PC-9 (cell line): ENCODE measurements at regions not wholly inside any gene's neighbourhood (a gene's known extent, or its start where the extent isn't known, plus 50 kb on each side); places are given as distances from the start of the nearest gene placed in this dataset.

Experiments used
- BruUV-seq: library from RNA; stranded (reverse); fragments of 400-500 nt; replicated peaks from 2 replicates; lab custom pipeline; 2021; lab: Mats Ljungman, UMichigan
- CTCF ChIA-PET: fragments of 300-600 bp; sonication (Branson Sonifier 250); formaldehyde crosslinking; loops from one replicate; lab custom pipeline; 2022; ENCODE audit warnings: antibody characterized with exemption; lab: Charles Lee
- POLR2A ChIA-PET: fragments of 300-600 bp; sonication (Branson Sonifier 250); formaldehyde crosslinking; loops from one replicate; lab custom pipeline; 2022; ENCODE audit warnings: antibody characterized with exemption; ENCODE audit not compliant: unreplicated experiment; lab: Charles Lee
- DNase-seq, 2 experiments: peaks; one replicate each; pipeline versions ENCODE4 v3.0.0 to v3.0.0-alpha.2; 2015 to 2022; ENCODE audit warnings: mixed read lengths in 1 of 2
- H2AFZ ChIP-seq: fragments of 200-600 bp; sonication (generic); 2 replicates; pipeline ENCODE4 v1.8.1; 2017; ENCODE audit warnings: antibody characterized with exemption
- H3F3A ChIP-seq: fragments of 200-600 bp; sonication (generic); 2 replicates; pipeline ENCODE4 v1.8.1; 2017; ENCODE audit warnings: antibody characterized with exemption, mild to moderate bottlenecking, low read depth; ENCODE audit not compliant: insufficient read depth
- H3K27ac ChIP-seq: fragments of 200-600 bp; sonication (generic); 2 replicates; pipeline ENCODE4 v1.6.1; 2016; ENCODE audit warnings: mixed run types
- H3K27me3 ChIP-seq: fragments of 200-600 bp; sonication (generic); 2 replicates; pipeline ENCODE4 v1.6.1; 2016; ENCODE audit warnings: low read depth, mixed run types; ENCODE audit not compliant: insufficient read depth
- H3K36me3 ChIP-seq: fragments of 200-600 bp; sonication (generic); 2 replicates; pipeline ENCODE4 v1.6.1; 2016; ENCODE audit warnings: low read depth, mixed run types
- H3K4me1 ChIP-seq: fragments of 200-600 bp; sonication (generic); replicated peaks from 2 replicates; pipeline ENCODE4 v1.6.1; 2016; ENCODE audit warnings: mixed run types; ENCODE audit not compliant: insufficient read depth
- H3K4me2 ChIP-seq: fragments of 200-600 bp; sonication (generic); 2 replicates; pipeline ENCODE4 v1.6.1; 2017; ENCODE audit warnings: mixed run types
- H3K4me3 ChIP-seq: fragments of 200-600 bp; sonication (generic); 2 replicates; pipeline ENCODE4 v1.6.1; 2016; ENCODE audit warnings: mixed run types
- H3K79me2 ChIP-seq: fragments of 200-600 bp; sonication (generic); 2 replicates; pipeline ENCODE4 v1.6.1; 2017; ENCODE audit warnings: low read depth, mixed run types
- H3K9me2 ChIP-seq: fragments of 200-600 bp; sonication (generic); 2 replicates; pipeline ENCODE4 v1.8.1; 2017; ENCODE audit warnings: mild to moderate bottlenecking; ENCODE audit not compliant: insufficient read depth
- H3K9me3 ChIP-seq: fragments of 200-600 bp; sonication (generic); 2 replicates; pipeline ENCODE4 v1.8.1; 2016; ENCODE audit warnings: low read depth; ENCODE audit not compliant: insufficient read depth
- H4K20me1 ChIP-seq: fragments of 200-600 bp; sonication (generic); 2 replicates; pipeline ENCODE4 v1.8.1; 2017; ENCODE audit not compliant: insufficient read depth
- CTCF ChIP-seq: fragments of 200-600 bp; sonication (generic); conservative IDR thresholded peaks from 2 replicates; pipeline ENCODE4 v1.6.1; 2017; ENCODE audit warnings: mixed run types, antibody characterized with exemption, mild to moderate bottlenecking, moderate library complexity
- EZH2 ChIP-seq: fragments of 200-600 bp; sonication (generic); IDR thresholded peaks from 2 replicates; pipeline ENCODE4 v1.8.0; 2017; ENCODE audit warnings: antibody characterized with exemption, low read depth
- intact Hi-C: fragments of 100-400 bp; cut with micrococcal nuclease; formaldehyde crosslinking; loops from one replicate; pipeline ENCODE4 v1.10.0; 2022; ENCODE audit not compliant: unreplicated experiment

- no peak overlapping the region for H2AFZ ChIP-seq
- no peak overlapping the region for H3K4me3 ChIP-seq
- no peaks in the 10 kb centered on the region for H3K4me1 ChIP-seq
- CTCF ChIA-PET = no interaction called here
- no peaks in the 10 kb centered on the region for H3K36me3 ChIP-seq
- no peaks in the 10 kb centered on the region for H4K20me1 ChIP-seq
- intact Hi-C loops = no loop called here
- H3K79me2 ChIP-seq = no peaks in the 10 kb centered on the region
- BruUV-seq = no TSS peak
- no peaks in the 10 kb centered on the region for H3K9me3 ChIP-seq
- no peak for DNase-seq
- no peaks in the 10 kb centered on the region for H3K9me2 ChIP-seq
- H3K4me2 ChIP-seq = no peak overlapping the region
- POLR2A ChIA-PET = no interaction called here
- TF ChIP-seq CTCF (no peak), EZH2 (no peak)
- H3K27ac ChIP-seq = no peak overlapping the region
- peaks cover 15% of the 10 kb centered on the region for H3K27me3 ChIP-seq
- no peaks in the 10 kb centered on the region for H3F3A ChIP-seq
Measured at GRCh38 chr14:97277711-97278110, 480.5 kb downstream of the VRK1 start.

GRCh38 chr14:97280526-97280925 lies 483.3 kb downstream of the VRK1 start:
- Histone ChIP-seq H3K27ac (no peak overlapping the region), H3K4me3 (no peak overlapping the region), H4K20me1 (no peaks in the 10 kb centered on the region), H3F3A (no peaks in the 10 kb centered on the region), H3K27me3 (peaks cover 25% of the 10 kb centered on the region), H2AFZ (no peak overlapping the region), H3K4me1 (no peaks in the 10 kb centered on the region), H3K9me3 (no peaks in the 10 kb centered on the region), H3K79me2 (no peaks in the 10 kb centered on the region), H3K4me2 (no peak overlapping the region), H3K36me3 (no peaks in the 10 kb centered on the region), H3K9me2 (no peaks in the 10 kb centered on the region)
- ChIA-PET POLR2A (no interaction called here), CTCF (no interaction called here)
- no peak for DNase-seq
- intact Hi-C loops = no loop called here
- no peak for TF ChIP-seq EZH2
- no TSS peak for BruUV-seq

- Histone ChIP-seq H3K27ac (no peak overlapping the region), H3K4me1 (no peaks in the 10 kb centered on the region), H3K36me3 (no peaks in the 10 kb centered on the region), H3K4me3 (no peak overlapping the region), H3K79me2 (no peaks in the 10 kb centered on the region), H3K9me3 (no peaks in the 10 kb centered on the region), H4K20me1 (no peaks in the 10 kb centered on the region), H3K27me3 (peaks cover 17% of the 10 kb centered on the region), H2AFZ (no peak overlapping the region), H3F3A (no peaks in the 10 kb centered on the region), H3K9me2 (no peaks in the 10 kb centered on the region), H3K4me2 (no peak overlapping the region)
- DNase-seq = no peak
- POLR2A ChIA-PET = no interaction called here
- CTCF ChIA-PET = no interaction called here
- intact Hi-C loops = no loop called here
- no peak for TF ChIP-seq EZH2
- no peak for TF ChIP-seq CTCF
- BruUV-seq = no TSS peak
Measured at GRCh38 chr14:97281741-97282140, 484.6 kb downstream of the VRK1 start.

- TF ChIP-seq EZH2 (no peak), CTCF (no peak)
- POLR2A ChIA-PET = no interaction called here
- Histone ChIP-seq H3K4me3 (no peak overlapping the region), H3K79me2 (no peaks in the 10 kb centered on the region), H3K36me3 (no peaks in the 10 kb centered on the region), H3K27me3 (peaks cover 13% of the 10 kb centered on the region), H3K9me2 (no peaks in the 10 kb centered on the region), H3K4me2 (no peak overlapping the region), H3K27ac (no peak overlapping the region), H2AFZ (no peak overlapping the region), H3K4me1 (no peaks in the 10 kb centered on the region), H3F3A (no peaks in the 10 kb centered on the region), H3K9me3 (no peaks in the 10 kb centered on the region), H4K20me1 (no peaks in the 10 kb centered on the region)
- BruUV-seq = no TSS peak
- intact Hi-C loops = no loop called here
- CTCF ChIA-PET = no interaction called here
- no peak for DNase-seq
Measured at GRCh38 chr14:97282210-97283004, 485.2 kb downstream of the VRK1 start.
